Esophagus squamous epithelium (tissue), 5 donors: ENCODE measurements at regions not wholly inside any gene's neighbourhood (a gene's known extent, or its start where the extent isn't known, plus 50 kb on each side); places are given as distances from the start of the nearest gene placed in this dataset.
A peak's percentile ranks its signal among the peaks of the same experiment; 100 is the strongest.

Source experiments
- DNase-seq: peaks from one replicate; lab custom pipeline; 2025; lab: John Stamatoyannopoulos, UW
- H3K27ac ChIP-seq, 4 donors: fragments of 200-600 bp; sonication (generic); one replicate each; pipeline ENCODE4 v1.5.1; 2016 to 2019; ENCODE audit warnings: mild to moderate bottlenecking in 1 of 4
- H3K27me3 ChIP-seq, 4 donors: fragments of 200-600 bp; sonication (generic); 1 replicate in 3 of 4; 2 replicates in 1 of 4; pipeline versions ENCODE4 v1.5.1 to v1.6.0; 2017 to 2021; ENCODE audit warnings: antibody characterized with exemption in 1 of 4
- H3K36me3 ChIP-seq, 3 donors: fragments of 200-600 bp; sonication (generic); one replicate each; pipeline ENCODE4 v1.5.1; 2016 to 2019
- H3K4me1 ChIP-seq, 3 donors: fragments of 200-600 bp; sonication (generic); one replicate each; pipeline ENCODE4 v1.5.1; 2017 to 2019
- H3K4me3 ChIP-seq, 4 donors: fragments of 200-600 bp; sonication (generic); 1 replicate in 3 of 4; 2 replicates in 1 of 4; pipeline ENCODE4 v1.5.1; 2016 to 2019; ENCODE audit warnings: mild to moderate bottlenecking in 2 of 4, moderate library complexity in 1 of 4
- H3K9me3 ChIP-seq, 3 donors: fragments of 200-600 bp; sonication (generic); one replicate each; pipeline ENCODE4 v1.5.1; 2016 to 2019
- POLR2A ChIP-seq, 4 donors: fragments of 450-650 bp; IDR thresholded peaks; one replicate each; pipeline ENCODE4 v1.6.1; 2017; ENCODE audit warnings: antibody characterized with exemption in 4 of 4, mild to moderate bottlenecking in 4 of 4, moderate library complexity in 3 of 4
- WGBS, 2 donors: methylation state at CpG; one replicate each; pipeline ENCODE4 v1.1.5; 2018; 5-methylcytosine and 5-hydroxymethylcytosine counted together
- intact Hi-C: fragments of 100-400 bp; cut with DNase I; formaldehyde crosslinking; loops from one replicate; pipeline ENCODE4 v1.15.0; 2022
- TF ChIP-seq, protein P1 (sequence below), 6 experiments: fragments of 450-650 bp in 4 of 6; fragments of 200-600 bp in 2 of 6; sonication (generic) in 2 of 6; IDR thresholded peaks; one replicate each; pipeline ENCODE4 v1.5.1; 2016 to 2019; ENCODE audit warnings: antibody characterized with exemption in 6 of 6, mild to moderate bottlenecking in 4 of 6, moderate library complexity in 4 of 6
- donor health status: DM: yes; HTN: yes; CAD: no.

- no peaks in the 10 kb centered on the region for H3K27me3 ChIP-seq
- no peaks in the 10 kb centered on the region for H3K9me3 ChIP-seq
- WGBS, 2 donors: 53 to 54% methylated on average over 6 of the region's 6 CpGs
- TF ChIP-seq, protein P1, sequence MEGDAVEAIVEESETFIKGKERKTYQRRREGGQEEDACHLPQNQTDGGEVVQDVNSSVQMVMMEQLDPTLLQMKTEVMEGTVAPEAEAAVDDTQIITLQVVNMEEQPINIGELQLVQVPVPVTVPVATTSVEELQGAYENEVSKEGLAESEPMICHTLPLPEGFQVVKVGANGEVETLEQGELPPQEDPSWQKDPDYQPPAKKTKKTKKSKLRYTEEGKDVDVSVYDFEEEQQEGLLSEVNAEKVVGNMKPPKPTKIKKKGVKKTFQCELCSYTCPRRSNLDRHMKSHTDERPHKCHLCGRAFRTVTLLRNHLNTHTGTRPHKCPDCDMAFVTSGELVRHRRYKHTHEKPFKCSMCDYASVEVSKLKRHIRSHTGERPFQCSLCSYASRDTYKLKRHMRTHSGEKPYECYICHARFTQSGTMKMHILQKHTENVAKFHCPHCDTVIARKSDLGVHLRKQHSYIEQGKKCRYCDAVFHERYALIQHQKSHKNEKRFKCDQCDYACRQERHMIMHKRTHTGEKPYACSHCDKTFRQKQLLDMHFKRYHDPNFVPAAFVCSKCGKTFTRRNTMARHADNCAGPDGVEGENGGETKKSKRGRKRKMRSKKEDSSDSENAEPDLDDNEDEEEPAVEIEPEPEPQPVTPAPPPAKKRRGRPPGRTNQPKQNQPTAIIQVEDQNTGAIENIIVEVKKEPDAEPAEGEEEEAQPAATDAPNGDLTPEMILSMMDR (IDR thresholded peaks at IDR 0.05): no peak
- no peak for TF ChIP-seq POLR2A (IDR thresholded peaks at IDR 0.05)
- no peak overlapping the region for H3K4me3 ChIP-seq
- no peak overlapping the region for H3K27ac ChIP-seq
- H3K4me1 ChIP-seq: no peaks in the 10 kb centered on the region
- DNase-seq: no peak
- intact Hi-C loops: no loop called here
- no peaks in the 10 kb centered on the region for H3K36me3 ChIP-seq
Observed at GRCh38 chr6:93786474-93787330, 367.3 kb upstream of the EPHA7 start.

DNA sequence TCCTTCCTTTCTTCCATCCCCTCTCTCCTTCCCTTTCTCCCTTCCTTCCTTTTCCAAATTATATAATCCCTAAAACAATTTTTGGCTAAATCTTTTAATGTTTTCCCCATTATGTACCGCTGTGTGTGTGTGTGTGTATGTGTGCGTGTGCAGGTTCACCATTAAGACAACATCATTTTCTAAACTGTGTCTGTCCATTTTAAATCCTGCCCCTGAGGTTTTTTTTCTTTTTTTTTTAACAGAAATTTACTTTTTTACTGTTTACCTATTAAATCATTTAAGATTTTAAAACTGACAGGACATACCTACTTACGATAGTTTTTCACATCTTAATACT, 366.3 kb upstream of the EPHA7 start:
- Histone ChIP-seq H3K27me3 (no peaks in the 10 kb centered on the region), H3K27ac (no peak overlapping the region), H3K36me3 (no peaks in the 10 kb centered on the region), H3K4me3 (no peak overlapping the region), H3K4me1 (no peaks in the 10 kb centered on the region), H3K9me3 (no peaks in the 10 kb centered on the region)
- TF ChIP-seq POLR2A (IDR thresholded peaks at IDR 0.05): no peak
- TF ChIP-seq, protein P1 (IDR thresholded peaks at IDR 0.05): no peak
- no peak for DNase-seq
- intact Hi-C loops: no loop called here
- WGBS, 2 donors: 86 to 94% methylated on average over 3 of the region's 3 CpGs

DNA sequence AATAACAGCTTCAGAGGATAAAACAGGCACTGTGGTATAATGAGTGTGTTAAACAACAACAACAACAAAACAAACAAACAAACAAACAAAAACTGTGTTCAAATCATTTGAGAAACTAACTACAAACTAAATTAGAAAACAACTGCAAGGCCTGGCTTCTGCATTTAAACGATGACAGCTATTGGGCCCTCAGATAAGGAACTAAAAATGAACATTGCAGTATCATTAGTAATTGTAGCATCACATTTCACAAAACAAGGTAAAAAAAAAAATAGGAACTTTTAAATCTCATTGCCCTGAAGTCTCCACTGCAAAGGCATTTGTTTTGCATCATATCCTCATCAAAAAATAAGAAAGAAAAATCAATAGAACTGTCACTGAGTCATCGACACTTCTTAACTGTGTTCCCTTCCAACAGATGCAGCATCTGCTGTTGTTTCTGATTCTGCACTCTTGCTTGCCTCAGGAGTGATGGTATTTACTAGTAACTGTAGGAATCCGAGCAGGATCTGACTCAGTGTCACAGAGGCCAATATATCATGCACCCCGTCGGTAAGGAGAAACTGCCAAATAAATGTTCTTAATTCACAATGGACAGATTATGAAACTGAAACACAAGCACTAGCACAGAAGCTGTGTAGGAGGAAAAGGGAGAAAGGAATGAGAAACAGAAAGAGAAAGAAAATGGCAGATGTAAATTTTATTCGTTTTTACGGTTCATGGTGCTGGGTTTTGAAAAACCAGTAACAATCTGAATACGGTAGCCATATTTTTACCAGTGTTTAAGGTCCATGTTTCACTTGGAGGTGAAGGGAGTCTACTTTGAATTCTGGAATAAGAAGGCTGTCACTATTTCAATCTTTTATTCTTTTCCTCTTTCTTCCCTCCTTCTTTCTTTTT, 365.7 kb upstream of the EPHA7 start:
- Histone ChIP-seq H3K27ac (no peak overlapping the region), H3K9me3 (no peaks in the 10 kb centered on the region), H3K4me3 (peak overlapping the region in 1 of 4 donors; percentile 22), H3K4me1 (no peaks in the 10 kb centered on the region), H3K27me3 (no peaks in the 10 kb centered on the region), H3K36me3 (no peaks in the 10 kb centered on the region)
- no peak for DNase-seq
- intact Hi-C loops: no loop called here
- 39 to 65% methylated on average over 8 of the region's 8 CpGs for WGBS, 2 donors
- TF ChIP-seq, protein P1 (IDR thresholded peaks at IDR 0.05): no peak
- no peak for TF ChIP-seq POLR2A (IDR thresholded peaks at IDR 0.05)

GRCh38 chr6:93779086-93779841, 359.9 kb upstream of the EPHA7 start:
- WGBS, 2 donors: 47 to 59% methylated on average over 10 to 12 of the region's 12 CpGs
- H3K4me1 ChIP-seq: no peaks in the 10 kb centered on the region
- no peaks in the 10 kb centered on the region for H3K9me3 ChIP-seq
- H3K27me3 ChIP-seq: no peaks in the 10 kb centered on the region
- no peak for DNase-seq
- TF ChIP-seq, protein P1 (IDR thresholded peaks at IDR 0.05): no peak
- no peak for TF ChIP-seq POLR2A (IDR thresholded peaks at IDR 0.05)
- H3K27ac ChIP-seq: no peak overlapping the region
- no peaks in the 10 kb centered on the region for H3K36me3 ChIP-seq
- no peak overlapping the region for H3K4me3 ChIP-seq
- intact Hi-C loops: no loop called here
